SHP77 treated with DMSO at 0.1 percent for 48 hours (cell line): ENCODE measurements at regions not wholly inside any gene's neighbourhood (a gene's known extent, or its start where the extent isn't known, plus 50 kb on each side); places are given as distances from the start of the nearest gene placed in this dataset.
"Not testable (repeated sequence)": the region's sequence is repeated elsewhere in the genome, so short reads cannot be mapped to it uniquely, and the experiment has no call there.

Source experiments
- DNase-seq: peaks from one replicate; lab custom pipeline; 2025; lab: John Stamatoyannopoulos, UW

DNA sequence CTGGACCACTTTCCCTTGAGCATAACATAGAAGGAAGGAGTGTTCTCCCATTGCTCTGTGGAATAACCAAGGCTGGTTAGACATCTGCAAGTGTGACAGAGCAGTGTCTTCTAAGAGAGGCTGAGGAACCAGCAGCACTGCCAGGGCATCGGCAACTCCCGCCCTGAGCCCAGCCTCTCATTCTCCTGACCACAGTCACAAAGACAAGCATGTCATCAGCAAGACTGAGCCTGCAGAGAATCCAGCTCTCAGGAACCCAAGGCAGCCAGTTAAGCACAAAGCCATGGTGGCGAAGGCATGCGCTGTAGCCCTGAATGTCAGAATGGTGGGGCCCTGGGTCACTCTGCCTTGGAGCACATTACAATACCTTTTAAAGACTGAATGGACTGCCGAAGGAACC lies 253.9 kb downstream of the AGTPBP1 start:
- no peak for DNase-seq

DNA sequence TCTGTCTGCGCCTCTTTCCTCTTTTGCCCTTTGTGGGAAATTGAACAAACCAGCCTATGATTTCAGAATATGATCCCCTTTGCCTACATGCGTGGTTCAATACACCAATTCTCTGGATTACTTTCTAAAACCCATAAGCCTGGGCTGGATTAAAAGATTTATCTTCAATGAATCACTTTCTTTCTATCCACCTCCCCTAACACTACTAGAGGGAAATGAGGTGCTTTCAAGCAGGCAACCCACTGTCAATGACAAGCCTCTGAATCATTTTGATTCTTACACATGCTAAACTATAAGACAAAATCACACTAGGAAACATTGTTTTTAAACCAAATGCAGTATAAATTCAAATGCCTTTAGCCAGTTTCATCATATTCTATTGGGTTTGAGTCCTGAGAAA lies 257.5 kb downstream of the AGTPBP1 start:
- DNase-seq = no peak

DNA sequence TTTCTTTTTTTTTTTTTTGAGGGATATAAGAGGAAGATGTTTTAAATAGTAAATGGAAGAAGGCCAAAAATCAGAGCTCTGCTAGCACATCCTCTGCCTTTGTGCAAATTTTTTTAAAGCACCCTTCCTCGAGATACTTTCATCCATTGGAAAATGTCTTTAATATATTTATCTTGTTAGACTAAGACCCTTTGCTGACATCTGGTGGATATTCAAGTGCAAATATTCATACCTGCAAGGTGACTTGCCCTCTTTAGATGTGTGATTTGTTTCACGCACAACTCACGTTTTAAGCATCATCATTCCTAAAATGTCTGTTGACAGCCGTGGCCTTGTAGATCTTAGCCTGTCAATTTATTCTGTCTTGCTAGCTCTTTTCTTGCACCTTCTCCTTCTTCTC lies 258.5 kb downstream of the AGTPBP1 start:
- no peak for DNase-seq

DNA sequence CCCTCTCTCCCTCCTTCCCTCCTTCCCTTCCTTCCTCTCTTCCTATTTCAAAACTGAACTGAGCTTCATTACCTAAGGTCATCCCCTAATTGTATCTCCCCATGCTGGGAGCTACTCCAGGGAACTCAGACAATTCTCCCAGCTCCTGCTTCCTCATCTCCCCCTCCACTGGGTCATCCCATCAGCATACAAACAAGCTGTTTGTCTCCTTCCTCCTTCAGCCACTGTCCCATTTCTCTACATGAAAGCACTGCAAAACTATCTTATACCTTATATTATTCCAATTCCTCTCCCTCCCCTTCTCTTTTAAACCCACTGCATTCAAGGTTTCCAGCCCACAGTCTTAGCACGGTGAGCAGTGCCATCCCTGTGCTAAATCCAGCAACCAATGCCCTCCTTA lies 262.4 kb downstream of the AGTPBP1 start:
- no peak for DNase-seq

DNA sequence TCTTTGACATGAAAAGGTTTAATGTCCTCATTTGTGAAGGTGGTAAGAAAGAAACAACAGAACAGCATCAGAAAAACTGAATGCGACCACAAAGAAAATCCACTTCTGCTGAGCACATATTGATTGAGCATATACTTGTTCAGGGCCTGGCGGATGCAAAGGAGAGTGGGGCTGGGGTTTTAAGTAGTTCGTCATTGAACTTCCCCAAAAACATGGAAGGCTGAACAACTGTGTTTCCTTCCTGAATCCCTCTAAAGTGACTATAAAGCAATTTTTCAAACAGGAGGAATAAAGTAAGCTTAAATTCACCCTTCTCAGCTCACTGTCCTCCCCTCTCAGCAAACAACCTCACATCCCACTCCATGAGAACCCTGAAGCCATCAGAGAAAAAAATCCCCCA lies 262.9 kb downstream of the AGTPBP1 start:
- no peak for DNase-seq

DNA sequence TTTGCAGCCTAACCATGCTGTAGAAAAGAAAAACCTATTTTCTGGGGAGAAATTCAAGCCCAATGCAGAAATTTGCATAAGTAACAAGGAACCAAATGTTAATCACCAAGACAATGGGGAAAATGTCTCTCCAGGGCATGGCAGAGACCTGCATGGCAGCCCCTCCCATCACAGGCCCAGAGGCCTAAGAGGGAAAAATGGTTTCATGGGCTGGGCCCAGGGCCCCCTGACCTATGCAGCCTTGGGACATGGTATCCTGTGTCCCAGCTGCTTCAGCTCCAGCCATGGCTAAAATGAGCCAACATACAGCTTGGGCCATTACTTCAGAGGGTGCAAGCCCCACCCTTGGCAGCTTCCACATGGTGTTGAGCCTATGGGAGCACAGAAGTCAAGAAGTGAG lies 266.9 kb downstream of the AGTPBP1 start:
- not testable (repeated sequence) for DNase-seq

DNA sequence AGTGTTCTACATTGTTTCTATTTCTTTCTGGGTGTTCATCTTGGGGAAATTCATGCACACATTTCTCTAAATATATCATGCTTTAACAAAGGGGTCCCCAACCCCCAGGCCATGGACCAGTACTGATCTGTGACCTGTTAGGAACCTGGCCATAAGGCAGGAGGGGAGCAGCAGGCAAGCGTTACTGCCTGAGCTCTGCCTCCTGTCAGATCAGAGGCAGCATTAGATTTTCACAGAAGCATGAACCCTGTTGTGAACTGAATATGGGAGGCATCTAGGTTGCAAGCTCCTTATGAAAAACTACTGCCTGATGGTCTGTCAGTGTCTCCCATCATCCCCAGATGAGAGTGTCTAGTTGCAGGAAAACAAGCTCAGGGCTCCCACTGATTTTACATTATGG lies 270.0 kb downstream of the AGTPBP1 start:
- no peak for DNase-seq

DNA sequence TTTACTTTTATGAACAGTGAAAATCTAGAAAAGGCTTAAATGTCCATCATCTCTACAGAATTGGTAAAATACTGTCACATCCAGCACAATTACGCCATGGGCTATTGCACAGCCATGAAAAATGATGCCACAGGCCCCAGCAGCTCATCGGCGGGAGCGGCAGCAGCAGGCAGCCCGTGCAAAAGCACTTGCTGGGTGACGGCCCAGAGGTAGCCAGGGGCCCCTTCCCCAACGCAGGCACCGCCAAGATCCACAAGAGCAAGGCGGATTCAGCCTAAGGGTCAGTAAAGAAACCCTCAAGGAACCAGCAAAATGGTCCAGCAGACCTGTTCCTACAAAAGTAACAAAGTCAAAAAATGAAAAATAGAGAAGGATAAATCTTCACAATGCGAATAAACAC lies 272.7 kb downstream of the AGTPBP1 start:
- no peak for DNase-seq

DNA sequence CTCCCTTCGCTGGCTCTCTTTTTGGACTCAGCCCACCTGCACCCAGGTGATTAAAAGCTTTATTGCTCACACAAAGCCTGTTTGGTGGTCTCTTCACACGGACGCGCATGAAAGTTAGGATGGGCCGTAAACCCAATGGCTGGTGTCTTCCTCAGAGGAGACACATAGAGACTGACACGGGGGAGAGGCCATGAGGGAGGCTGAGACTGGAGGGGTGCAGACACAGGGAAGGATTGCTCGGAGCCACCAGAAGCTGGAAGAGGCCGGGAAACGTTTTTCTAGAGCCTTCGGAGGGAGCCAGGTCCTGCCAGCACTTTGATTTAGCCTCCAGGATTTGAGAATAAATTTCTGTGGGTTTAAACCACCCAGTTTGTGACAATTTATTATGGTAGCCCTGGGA lies 274.9 kb downstream of the AGTPBP1 start:
- DNase-seq = no peak

DNA sequence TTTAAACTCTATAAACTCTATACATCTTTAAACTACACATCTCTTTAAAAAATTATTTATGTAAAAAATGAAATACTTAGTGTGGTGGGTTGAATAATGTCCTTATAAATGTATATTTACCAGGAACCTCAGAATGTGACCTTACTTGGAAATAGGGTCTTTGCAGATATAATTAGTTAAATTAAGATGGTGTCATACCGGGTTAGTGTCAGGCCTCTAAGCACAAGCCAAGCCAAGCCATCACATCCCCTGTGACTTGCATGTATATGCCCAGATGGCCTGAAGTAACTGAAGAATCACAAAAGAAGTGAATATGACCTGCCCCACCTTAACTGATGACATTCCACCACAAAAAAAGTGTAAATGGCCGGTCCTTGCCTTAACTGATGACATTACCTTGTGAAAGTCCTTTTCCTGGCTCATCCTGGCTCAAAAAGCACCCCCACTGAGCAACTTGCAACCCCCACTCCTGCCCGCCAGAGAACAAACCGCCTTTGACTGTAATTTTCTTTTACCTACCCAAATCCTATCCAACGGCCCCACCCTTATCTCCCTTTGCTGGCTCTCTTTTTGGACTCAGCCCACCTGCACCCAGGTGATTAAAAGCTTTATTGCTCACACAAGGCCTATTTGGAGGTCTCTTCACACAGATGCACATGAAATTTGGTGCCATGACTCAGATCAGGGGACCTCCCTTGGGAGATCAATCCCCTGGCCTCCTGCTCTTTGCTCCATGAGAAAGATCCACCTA lies 283.5 kb downstream of the AGTPBP1 start:
- not testable (repeated sequence) for DNase-seq

DNA sequence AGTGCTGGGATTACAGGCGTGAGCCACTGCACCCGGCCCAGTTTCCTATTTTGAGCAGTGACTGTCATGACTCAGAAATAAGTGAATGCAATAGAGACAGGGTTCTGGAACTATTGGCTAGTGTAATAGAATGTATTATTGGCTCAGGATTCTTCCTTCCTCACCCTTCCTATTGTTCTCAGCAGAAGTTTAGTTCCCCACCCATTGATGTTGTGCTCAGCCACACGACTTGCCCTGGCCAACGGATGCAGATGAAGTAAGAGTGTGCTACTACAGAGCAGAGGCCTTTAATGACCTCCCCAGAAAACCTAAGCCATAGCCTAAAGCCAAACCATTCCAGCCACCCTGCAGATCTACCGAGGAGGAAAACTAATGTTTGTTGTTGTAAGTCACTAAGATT lies 287.9 kb downstream of the AGTPBP1 start:
- no peak for DNase-seq

DNA sequence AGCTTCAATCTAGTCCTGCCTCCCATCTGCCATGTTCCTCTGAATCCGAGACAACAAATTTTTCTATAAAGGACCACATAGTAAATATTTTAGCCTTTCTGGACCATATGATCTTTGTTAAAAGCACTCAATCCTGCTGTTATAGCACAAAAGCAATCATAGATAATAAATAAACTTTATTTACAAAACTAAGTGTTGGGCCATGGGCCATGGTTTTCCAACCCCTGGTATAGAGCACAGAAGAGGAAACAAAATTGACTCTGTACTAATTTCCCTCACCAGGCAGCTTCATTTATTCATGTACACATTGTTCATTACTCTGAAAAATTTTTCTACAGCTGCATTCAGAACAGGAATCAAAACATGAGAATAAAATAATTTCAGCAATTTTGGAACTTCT lies 288.9 kb downstream of the AGTPBP1 start:
- no peak for DNase-seq

DNA sequence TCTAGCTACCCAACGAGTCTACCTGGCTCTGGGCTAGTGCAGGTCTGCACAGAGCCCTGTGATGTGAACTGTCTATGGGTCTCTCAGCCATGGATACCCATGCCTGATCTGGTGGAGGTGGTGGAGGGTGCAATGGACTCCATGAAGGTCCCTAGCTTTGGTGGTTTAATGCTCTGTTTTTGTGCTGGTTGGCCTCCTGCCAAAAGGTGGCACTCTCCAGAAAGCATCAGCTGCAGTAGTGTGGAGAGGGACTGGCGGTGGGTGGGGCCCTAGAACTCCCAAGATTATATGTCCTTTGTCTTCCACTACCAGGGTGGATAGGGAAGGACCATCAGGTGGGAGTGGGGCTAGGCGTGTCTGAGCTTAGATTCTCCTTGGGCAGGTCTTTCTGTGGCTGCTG lies 290.1 kb downstream of the AGTPBP1 start:
- no peak for DNase-seq

DNA sequence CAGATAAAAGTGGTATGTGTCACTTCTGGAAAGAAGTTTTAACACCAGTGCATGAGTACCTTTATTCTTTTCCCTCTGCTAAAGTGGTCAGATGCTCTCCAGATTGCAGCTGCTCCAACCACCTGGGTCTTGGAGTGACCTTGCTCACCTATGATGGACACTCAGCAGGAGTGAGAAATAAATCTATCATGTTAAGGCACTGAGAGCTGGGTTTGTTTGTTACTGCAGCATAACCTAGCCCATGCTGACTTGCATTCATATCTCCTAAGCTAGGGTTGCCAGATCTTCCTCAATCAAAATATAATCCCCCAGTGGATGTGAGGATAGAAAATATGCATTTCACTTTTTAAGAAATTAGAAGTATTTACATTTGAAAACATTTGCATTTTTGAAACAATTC lies 295.9 kb downstream of the AGTPBP1 start:
- no peak for DNase-seq

DNA sequence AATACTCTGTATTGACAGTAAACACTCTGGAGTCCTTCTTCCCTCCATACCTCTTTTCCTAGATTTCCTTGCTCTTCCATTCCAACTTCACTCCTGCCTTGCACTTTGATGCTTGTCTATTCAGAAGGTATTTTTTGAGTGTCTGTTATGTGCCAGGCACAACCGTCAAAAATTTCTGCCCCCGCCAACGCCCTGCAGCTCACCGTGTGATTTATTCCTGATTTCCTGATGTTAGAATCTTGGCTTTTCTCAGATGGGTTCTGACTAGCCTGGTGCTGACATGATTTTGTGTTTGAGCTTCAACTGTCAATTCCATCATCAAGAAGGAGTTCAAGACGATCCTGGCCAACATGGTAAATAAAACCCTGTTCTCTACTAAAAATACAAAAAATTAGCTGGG lies 297.5 kb downstream of the AGTPBP1 start:
- no peak for DNase-seq

DNA sequence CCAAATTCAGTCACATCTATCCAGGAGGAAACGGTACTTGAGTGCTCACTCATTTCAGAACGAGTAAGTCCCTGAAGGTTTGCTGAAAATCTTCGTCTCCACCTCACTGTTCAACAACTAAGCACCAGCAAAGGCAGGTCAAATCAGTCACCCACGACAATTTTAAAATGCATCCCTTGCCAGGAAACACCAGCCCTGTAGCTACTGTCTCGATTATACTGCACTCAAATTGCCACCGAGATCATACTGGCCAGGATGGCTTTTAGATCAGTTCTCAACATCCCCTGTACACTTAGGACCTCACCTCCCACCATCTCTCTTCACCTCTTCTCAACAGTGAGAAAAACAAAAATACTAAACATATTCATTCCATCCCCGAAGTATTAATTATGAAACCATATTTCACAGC lies 298.6 kb downstream of the AGTPBP1 start:
- no peak for DNase-seq

DNA sequence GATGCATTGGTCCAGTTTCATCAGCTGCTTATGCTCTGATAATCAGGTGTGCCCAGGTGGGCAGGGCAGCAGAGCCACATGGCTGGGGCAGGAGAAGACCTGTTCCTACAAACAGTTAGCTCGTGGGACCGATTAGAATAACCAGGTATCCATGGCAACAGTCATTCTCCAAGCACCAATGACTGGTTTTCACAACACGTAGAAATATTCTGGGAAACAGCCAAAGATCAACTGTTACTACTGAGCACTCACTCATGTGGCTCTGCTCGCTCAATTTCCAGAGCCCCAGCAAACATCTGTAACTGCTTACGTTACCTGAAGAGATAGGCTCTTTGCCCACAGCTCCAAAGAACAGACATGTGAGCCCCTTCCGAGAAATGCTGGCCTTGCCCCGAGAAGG lies 302.0 kb downstream of the AGTPBP1 start:
- no peak for DNase-seq

DNA sequence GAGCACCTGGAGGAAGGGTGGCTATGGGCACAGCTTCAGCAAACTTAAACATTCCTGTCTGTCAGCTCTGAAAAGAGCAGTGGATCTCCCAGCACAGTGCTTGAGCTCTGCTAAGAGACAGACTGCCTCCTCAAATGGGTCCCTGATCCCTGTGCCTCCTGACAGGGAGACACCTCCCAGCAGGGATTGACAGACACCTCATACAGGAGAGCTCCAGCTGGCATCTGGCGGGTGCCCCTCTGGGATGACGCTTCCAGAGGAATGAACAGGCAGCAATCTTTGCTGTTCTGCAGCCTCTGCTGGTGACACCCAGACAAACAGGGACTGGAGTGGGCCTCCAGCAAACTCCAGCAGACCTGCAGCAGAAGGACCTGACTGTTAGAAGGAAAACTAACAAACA lies 307.8 kb downstream of the AGTPBP1 start:
- not testable (repeated sequence) for DNase-seq

DNA sequence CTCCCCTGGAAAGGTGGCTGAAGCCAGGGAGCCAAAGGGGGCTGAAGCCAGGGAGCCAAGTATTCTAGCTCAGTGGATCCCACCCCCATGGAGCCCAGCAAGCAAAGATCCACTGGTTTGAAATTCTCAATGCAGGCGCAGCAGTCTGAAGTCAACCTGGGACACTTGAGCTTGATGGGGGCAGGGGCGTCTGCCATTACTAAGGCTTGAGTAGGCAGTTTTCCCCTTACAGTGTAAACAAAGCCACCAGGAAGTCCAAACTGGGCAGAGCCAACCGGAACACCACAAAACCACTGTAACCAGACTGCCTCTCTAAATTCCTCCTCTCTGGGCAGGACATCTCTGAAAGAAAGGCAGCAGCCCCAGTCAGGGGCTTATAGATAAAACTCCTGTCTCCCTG lies 308.2 kb downstream of the AGTPBP1 start:
- not testable (repeated sequence) for DNase-seq

DNA sequence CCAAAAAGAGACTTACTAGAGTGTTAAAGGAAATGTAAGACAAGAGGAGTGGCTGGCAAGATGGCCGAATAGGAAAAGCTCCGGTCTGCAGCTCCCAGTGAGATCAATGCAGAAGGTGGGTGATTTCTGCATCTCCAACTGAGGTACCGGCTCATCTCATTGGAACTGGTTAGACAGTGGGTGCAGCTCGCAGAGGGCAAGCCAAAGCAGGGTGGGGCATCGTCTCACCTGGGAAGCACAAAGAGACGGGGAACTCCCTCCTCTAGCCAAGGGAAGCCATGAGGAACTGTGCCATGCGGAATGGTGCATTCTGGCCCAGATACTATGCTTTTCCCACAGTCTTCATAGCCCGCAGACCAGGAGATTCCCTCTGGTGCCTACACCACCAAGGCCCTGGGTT lies 308.7 kb downstream of the AGTPBP1 start:
- no peak for DNase-seq

DNA sequence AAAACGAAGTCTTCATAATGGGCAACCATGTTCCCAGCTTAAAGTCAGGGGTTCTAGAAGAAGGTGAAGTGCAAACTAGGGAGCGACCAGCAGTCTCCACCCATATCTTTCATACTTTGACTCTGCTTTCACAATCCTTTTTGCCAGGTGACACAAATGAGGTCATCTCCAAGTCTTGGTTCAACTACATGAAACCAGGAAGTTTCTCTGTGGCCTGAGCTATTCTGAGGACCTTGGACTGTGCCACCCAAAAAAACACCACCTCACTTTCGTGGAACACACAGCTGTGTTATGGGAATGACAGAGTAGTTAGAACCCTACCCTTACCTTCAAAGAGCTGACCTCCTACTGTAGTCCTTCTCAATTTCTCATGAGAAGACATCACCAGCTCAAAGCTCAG lies 309.2 kb downstream of the AGTPBP1 start:
- DNase-seq = no peak

DNA sequence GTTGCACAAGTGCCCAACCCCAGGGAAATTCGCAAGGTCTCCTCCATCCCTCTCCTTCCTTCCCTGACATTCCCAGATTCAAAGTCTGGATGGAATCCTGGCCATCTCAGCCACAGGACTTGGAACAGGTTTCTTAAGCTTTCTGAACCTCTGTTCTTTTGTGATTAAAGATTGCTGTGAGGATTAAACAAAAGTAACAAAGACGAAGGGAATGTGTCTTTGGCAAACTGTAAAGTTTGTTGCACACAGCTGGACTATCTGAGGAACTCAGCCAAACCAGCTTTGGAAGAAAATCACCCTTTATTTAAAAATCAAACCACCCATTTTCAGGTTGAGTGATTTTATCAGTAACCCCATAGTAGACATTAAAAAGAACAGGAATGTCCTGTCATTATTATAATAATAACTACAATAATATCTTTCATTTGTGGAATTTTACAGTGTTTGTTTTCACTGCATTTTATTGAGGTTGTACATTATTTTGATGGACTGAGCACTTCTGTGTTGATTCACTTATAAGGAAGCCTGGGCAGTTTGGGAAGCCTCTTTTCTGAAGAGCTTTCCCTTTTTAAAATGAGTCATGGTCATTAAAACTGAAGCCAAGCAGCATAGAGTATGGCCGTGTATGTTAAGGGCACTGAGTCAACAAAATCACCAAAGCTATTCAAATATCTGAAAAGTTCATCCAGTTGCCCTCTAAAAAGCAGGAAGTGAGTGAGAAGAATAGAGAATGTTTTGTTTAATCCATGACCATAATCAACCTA lies 310.2 kb downstream of the AGTPBP1 start:
- DNase-seq = no peak

DNA sequence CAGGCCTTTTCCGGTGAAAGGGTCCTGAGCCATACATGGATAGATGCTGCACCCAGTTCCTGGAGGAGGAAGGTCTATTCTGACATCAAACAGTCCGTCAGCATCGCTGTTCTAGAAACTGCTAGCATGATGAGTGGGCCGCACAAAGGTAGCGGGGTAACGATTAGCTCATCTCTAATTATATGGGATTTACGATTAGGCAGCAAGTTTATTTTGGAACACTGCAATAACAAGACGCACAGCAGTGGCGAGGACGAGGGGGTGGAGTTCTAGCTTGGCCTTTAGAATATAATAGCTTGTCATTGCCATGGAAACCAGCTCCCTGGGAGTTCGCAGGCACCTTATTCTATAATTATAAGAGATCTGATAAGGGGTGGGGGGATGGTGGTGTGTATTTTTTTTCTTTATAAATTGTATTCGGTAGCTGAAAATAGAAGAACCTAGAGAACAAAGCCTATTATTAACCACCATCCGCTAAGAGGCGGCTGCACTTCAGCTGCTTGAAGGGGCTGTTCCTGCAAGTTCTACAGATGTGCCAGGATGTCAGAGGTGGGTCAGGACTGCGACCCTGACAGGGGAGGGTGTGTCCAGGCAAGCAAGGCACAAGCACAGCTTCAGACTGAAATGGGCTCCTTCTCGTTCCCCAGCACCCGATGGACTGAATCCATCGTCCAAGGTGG lies 311.0 kb downstream of the AGTPBP1 start:
- DNase-seq = no peak
